GM13976 (cell line): ENCODE measurements at regions not wholly inside any gene's neighbourhood (a gene's known extent, or its start where the extent isn't known, plus 50 kb on each side); places are given as distances from the start of the nearest gene placed in this dataset.

Experiments used
- DNase-seq: peaks from one replicate; pipeline ENCODE4 v3.0.0; 2012; ENCODE audit warnings: low spot score
- CTCF ChIP-seq: IDR thresholded peaks from 2 replicates; pipeline ENCODE4 v1.5.1; 2012; ENCODE audit warnings: borderline replicate concordance, mild to moderate bottlenecking; ENCODE audit not compliant: insufficient read depth; ENCODE audit errors: extremely low read depth, missing control alignments, control extremely low read depth
- in situ Hi-C: fragments of 300-500 bp; cut with MboI; formaldehyde crosslinking; loops from one replicate; pipeline ENCODE4 v1.12.0; 2022; ENCODE audit warnings: low sequenced_read_pairs, mixed read lengths, inconsistent platforms; ENCODE audit not compliant: unreplicated experiment

GRCh38 chr7:52525772-52526341 is 509.6 kb upstream of the POM121L12 start:
- in situ Hi-C loops = no loop called here
- no peak for TF ChIP-seq CTCF
- DNase-seq = no peak

- DNase-seq = no peak
- TF ChIP-seq CTCF = no peak
- in situ Hi-C loops = no loop called here
These were observed 516.6 kb upstream of the POM121L12 start for GRCh38 chr7:52518869-52519268.

GRCh38 chr7:52512656-52513055 is 522.8 kb upstream of the POM121L12 start:
- no peak for TF ChIP-seq CTCF
- in situ Hi-C loops = no loop called here
- no peak for DNase-seq

GRCh38 chr7:52507546-52508255 is 527.7 kb upstream of the POM121L12 start:
- TF ChIP-seq CTCF = no peak
- in situ Hi-C loops = no loop called here
- no peak for DNase-seq

- in situ Hi-C loops = no loop called here
- DNase-seq = no peak
- TF ChIP-seq CTCF = no peak
These were observed 529.1 kb upstream of the POM121L12 start for GRCh38 chr7:52506325-52506724.

GRCh38 chr7:52504561-52504960 is 530.9 kb upstream of the POM121L12 start:
- no peak for TF ChIP-seq CTCF
- in situ Hi-C loops = no loop called here
- DNase-seq = no peak
